Esophagus muscularis mucosa (tissue), 3 donors: ENCODE measurements at regions not wholly inside any gene's neighbourhood (a gene's known extent, or its start where the extent isn't known, plus 50 kb on each side); places are given as distances from the start of the nearest gene placed in this dataset.

Experiments used
- POLR2AphosphoS5 ChIP-seq, 2 donors: sonication (generic); formaldehyde crosslinking; IDR thresholded peaks; one replicate each; pipeline ENCODE4 v1.6.1; 2017; ENCODE audit warnings: antibody characterized with exemption in 2 of 2
- TF ChIP-seq, protein P1 (sequence below), 3 experiments: fragments of 200-600 bp in 2 of 3; fragments of 450-650 bp in 1 of 3; sonication (generic) in 2 of 3; IDR thresholded peaks; one replicate each; pipeline ENCODE4 v1.5.1; 2017 to 2019; ENCODE audit warnings: antibody characterized with exemption in 3 of 3, mild to moderate bottlenecking in 2 of 3, moderate library complexity in 1 of 3

DNA sequence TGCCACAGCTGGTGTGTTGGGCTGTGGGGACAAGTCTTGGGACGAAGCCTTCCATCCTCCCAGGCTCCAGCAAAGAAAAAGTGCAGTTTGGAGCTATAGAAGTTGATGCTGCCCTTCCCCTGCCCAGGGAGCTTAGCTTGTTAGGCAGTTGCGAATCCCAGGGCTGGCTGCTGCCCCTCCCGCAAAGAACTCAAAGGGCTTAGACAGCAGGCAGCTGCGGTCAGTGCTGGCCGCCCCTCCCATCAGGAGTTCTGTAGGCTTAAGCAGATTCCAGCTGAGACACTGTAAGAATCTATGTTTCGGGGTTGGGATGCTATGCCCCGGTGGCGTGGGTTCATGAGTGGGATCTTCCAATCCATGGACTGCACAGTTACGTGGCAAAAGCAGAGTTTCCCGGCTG is 956.7 kb downstream of the GLUD2 start:
- TF ChIP-seq, protein P1, sequence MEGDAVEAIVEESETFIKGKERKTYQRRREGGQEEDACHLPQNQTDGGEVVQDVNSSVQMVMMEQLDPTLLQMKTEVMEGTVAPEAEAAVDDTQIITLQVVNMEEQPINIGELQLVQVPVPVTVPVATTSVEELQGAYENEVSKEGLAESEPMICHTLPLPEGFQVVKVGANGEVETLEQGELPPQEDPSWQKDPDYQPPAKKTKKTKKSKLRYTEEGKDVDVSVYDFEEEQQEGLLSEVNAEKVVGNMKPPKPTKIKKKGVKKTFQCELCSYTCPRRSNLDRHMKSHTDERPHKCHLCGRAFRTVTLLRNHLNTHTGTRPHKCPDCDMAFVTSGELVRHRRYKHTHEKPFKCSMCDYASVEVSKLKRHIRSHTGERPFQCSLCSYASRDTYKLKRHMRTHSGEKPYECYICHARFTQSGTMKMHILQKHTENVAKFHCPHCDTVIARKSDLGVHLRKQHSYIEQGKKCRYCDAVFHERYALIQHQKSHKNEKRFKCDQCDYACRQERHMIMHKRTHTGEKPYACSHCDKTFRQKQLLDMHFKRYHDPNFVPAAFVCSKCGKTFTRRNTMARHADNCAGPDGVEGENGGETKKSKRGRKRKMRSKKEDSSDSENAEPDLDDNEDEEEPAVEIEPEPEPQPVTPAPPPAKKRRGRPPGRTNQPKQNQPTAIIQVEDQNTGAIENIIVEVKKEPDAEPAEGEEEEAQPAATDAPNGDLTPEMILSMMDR (IDR thresholded peaks at IDR 0.05): no peak
- TF ChIP-seq POLR2AphosphoS5 (IDR thresholded peaks at IDR 0.05): no peak
